ENCODE measurements at regions not wholly inside any gene's neighbourhood (a gene's known extent, or its start where the extent isn't known, plus 50 kb on each side); places are given as distances from the start of the nearest gene placed in this dataset.

DNA sequence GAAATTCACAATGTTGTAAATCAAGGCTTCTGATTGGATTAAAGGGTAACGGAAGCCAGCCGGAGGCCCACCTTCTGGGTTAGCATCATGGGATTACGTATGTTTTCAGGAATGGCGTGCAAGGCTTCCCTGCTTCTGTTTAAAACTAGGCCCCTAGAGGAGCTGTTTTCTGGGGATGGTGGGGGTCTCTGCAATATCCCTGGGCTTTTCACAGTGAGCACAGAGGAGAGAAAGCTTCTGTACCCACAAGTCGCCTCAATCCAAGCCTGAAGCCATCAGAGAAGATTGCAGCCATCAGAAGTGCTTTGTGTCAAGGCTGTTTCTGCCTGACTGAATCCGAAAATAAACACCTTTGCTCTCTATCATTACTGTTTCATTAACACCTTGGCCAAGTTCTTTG lies 226.9 kb upstream of the SMIM21 start:
- intact Hi-C loops (cut with micrococcal nuclease; ENCODE audit: unreplicated experiment), result no loop called here
- Histone ChIP-seq H4K20me1 (ENCODE audit: insufficient read depth, low read length) (no peaks in the 10 kb centered on the region), H3K4me1 (ENCODE audit: insufficient read depth, low read length, poor library complexity, severe bottlenecking) (no peaks in the 10 kb centered on the region), H2AFZ (ENCODE audit: low read length) (no peak overlapping the region), H3K36me3 (ENCODE audit: insufficient read depth, low read length) (no peaks in the 10 kb centered on the region), H3K9me3 (ENCODE audit: low read length) (no peaks in the 10 kb centered on the region), H3K4me3 (ENCODE audit: low read depth, low read length, poor library complexity, severe bottlenecking) (no peak overlapping the region), H3K4me2 (ENCODE audit: low read length) (no peak overlapping the region), H3K9me2 (ENCODE audit: insufficient read depth, low read length) (no peaks in the 10 kb centered on the region), H3K27ac (ENCODE audit: low read depth, low read length, poor library complexity, severe bottlenecking) (no peak overlapping the region), H3K79me2 (ENCODE audit: insufficient read depth, low read depth, low read length) (no peaks in the 10 kb centered on the region)
- CTCF ChIA-PET (ENCODE audit: unreplicated experiment), result no interaction called here
- POLR2A ChIA-PET, result no interaction called here
- no peak for DNase-seq (ENCODE audit: low spot score)
- no TSS peak for BruUV-seq (replicated peaks)
- TF ChIP-seq EZH2phosphoT487 (IDR thresholded peaks at IDR 0.05; ENCODE audit: borderline replicate concordance, low read depth, low read length), result no peak
- TF ChIP-seq, protein P1, sequence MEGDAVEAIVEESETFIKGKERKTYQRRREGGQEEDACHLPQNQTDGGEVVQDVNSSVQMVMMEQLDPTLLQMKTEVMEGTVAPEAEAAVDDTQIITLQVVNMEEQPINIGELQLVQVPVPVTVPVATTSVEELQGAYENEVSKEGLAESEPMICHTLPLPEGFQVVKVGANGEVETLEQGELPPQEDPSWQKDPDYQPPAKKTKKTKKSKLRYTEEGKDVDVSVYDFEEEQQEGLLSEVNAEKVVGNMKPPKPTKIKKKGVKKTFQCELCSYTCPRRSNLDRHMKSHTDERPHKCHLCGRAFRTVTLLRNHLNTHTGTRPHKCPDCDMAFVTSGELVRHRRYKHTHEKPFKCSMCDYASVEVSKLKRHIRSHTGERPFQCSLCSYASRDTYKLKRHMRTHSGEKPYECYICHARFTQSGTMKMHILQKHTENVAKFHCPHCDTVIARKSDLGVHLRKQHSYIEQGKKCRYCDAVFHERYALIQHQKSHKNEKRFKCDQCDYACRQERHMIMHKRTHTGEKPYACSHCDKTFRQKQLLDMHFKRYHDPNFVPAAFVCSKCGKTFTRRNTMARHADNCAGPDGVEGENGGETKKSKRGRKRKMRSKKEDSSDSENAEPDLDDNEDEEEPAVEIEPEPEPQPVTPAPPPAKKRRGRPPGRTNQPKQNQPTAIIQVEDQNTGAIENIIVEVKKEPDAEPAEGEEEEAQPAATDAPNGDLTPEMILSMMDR (conservative IDR thresholded peaks at IDR 0.05; ENCODE audit: low read length), result no peak

DNA sequence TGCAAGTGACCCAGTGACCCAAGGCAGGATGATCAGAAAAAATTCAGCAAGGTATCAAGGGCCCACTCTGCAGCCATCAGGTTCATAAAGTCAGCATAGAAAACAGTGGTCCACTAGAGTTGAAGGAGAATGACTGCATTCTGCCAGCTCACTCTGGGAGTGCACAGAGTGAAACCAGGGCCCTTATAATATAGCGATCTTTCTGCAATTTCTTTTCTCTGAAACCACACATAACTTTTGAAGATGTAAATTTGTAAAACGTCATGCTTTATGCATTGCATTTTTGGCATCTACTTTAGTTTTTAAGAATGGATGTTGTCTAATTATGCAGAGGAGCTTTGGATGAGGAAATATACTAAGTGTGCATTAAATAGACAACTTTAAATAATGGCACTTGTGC lies 225.0 kb upstream of the SMIM21 start:
- intact Hi-C loops (cut with micrococcal nuclease; ENCODE audit: unreplicated experiment), result no loop called here
- no TSS peak for BruUV-seq (replicated peaks)
- H3K4me3 ChIP-seq (ENCODE audit: low read depth, low read length, poor library complexity, severe bottlenecking), result no peak overlapping the region

DNA sequence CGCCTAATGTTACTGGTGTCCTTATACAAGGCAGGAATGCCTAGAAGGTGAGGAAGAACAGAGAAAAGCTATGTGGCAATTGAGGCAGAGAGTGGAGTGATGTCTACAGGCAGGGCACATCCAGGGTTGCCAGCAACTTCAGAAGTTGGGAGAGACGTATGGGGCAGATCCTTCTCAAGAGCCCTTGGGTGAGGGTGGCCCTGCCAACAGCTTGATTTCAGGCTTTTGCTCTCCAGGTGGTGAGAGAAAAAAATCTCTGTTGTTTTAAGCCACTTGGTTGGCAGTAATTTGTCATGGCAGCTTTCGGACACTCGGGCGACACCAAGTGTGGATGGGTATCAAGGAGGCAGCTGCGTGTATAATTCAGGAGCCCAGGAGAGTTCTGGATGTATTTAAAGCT lies 217.4 kb upstream of the SMIM21 start:
- Histone ChIP-seq H3K9me2 (ENCODE audit: insufficient read depth, low read length) (no peaks in the 10 kb centered on the region), H2AFZ (ENCODE audit: low read length) (no peak overlapping the region), H3K9me3 (ENCODE audit: low read length) (no peaks in the 10 kb centered on the region), H3K4me3 (ENCODE audit: low read depth, low read length, poor library complexity, severe bottlenecking) (no peak overlapping the region), H3K27ac (ENCODE audit: low read depth, low read length, poor library complexity, severe bottlenecking) (no peak overlapping the region), H4K20me1 (ENCODE audit: insufficient read depth, low read length) (no peaks in the 10 kb centered on the region), H3K4me2 (ENCODE audit: low read length) (no peak overlapping the region), H3K36me3 (ENCODE audit: insufficient read depth, low read length) (no peaks in the 10 kb centered on the region), H3K79me2 (ENCODE audit: insufficient read depth, low read depth, low read length) (no peaks in the 10 kb centered on the region), H3K4me1 (ENCODE audit: insufficient read depth, low read length, poor library complexity, severe bottlenecking) (no peaks in the 10 kb centered on the region)
- TF ChIP-seq, protein P1 (conservative IDR thresholded peaks at IDR 0.05; ENCODE audit: low read length), result no peak
- TF ChIP-seq EZH2phosphoT487 (IDR thresholded peaks at IDR 0.05; ENCODE audit: borderline replicate concordance, low read depth, low read length), result no peak
- ChIA-PET POLR2A (no interaction called here), CTCF (ENCODE audit: unreplicated experiment) (no interaction called here)
- intact Hi-C loops (cut with micrococcal nuclease; ENCODE audit: unreplicated experiment), result no loop called here
- no TSS peak for BruUV-seq (replicated peaks)
- DNase-seq (ENCODE audit: low spot score), result no peak

More for the DNA sequence above, 225.0 kb upstream of the SMIM21 start:
- Histone ChIP-seq H3K27ac (ENCODE audit: low read depth, low read length, poor library complexity, severe bottlenecking) (no peak overlapping the region), H3K36me3 (ENCODE audit: insufficient read depth, low read length) (no peaks in the 10 kb centered on the region), H4K20me1 (ENCODE audit: insufficient read depth, low read length) (no peaks in the 10 kb centered on the region), H3K9me3 (ENCODE audit: low read length) (no peaks in the 10 kb centered on the region), H2AFZ (ENCODE audit: low read length) (no peak overlapping the region), H3K4me1 (ENCODE audit: insufficient read depth, low read length, poor library complexity, severe bottlenecking) (no peaks in the 10 kb centered on the region), H3K4me2 (ENCODE audit: low read length) (no peak overlapping the region), H3K79me2 (ENCODE audit: insufficient read depth, low read depth, low read length) (no peaks in the 10 kb centered on the region), H3K9me2 (ENCODE audit: insufficient read depth, low read length) (no peaks in the 10 kb centered on the region)
- TF ChIP-seq, protein P1 (conservative IDR thresholded peaks at IDR 0.05; ENCODE audit: low read length), result no peak
- TF ChIP-seq EZH2phosphoT487 (IDR thresholded peaks at IDR 0.05; ENCODE audit: borderline replicate concordance, low read depth, low read length), result no peak
- DNase-seq (ENCODE audit: low spot score), result no peak
- ChIA-PET CTCF (ENCODE audit: unreplicated experiment) (interaction anchor here (0.6 kb wide), 1 partner anchor 535 kb away, joined by 5 read pairs; no protein-coding TSS in a partner anchor), POLR2A (no interaction called here)
